Astrocyte of the spinal cord (primary cell): ENCODE measurements at regions not wholly inside any gene's neighbourhood (a gene's known extent, or its start where the extent isn't known, plus 50 kb on each side); places are given as distances from the start of the nearest gene placed in this dataset.

Experiments
- DNase-seq: peaks from one replicate; pipeline ENCODE4 v3.0.0; 2011; ENCODE audit warnings: low read depth, low spot score
- H3K4me3 ChIP-seq: 2 replicates; pipeline ENCODE4 v1.5.1; 2011; ENCODE audit warnings: low read depth, mild to moderate bottlenecking, low read length, moderate library complexity
- CTCF ChIP-seq: IDR thresholded peaks from 2 replicates; pipeline ENCODE4 v1.5.1; 2012; ENCODE audit warnings: low read depth, mild to moderate bottlenecking, low read length, inconsistent platforms
- in situ Hi-C: cut with HindIII; loops from 2 replicates; pipeline ENCODE4 v1.10.0; 2017; ENCODE audit warnings: low sequenced_read_pairs

- in situ Hi-C loops, result no loop called here
- no peak for DNase-seq
- no peak overlapping the region for H3K4me3 ChIP-seq
- no peak for TF ChIP-seq CTCF
Measured at GRCh38 chrX:24410514-24411189, 50.2 kb downstream of the SUPT20HL1 start.

DNA sequence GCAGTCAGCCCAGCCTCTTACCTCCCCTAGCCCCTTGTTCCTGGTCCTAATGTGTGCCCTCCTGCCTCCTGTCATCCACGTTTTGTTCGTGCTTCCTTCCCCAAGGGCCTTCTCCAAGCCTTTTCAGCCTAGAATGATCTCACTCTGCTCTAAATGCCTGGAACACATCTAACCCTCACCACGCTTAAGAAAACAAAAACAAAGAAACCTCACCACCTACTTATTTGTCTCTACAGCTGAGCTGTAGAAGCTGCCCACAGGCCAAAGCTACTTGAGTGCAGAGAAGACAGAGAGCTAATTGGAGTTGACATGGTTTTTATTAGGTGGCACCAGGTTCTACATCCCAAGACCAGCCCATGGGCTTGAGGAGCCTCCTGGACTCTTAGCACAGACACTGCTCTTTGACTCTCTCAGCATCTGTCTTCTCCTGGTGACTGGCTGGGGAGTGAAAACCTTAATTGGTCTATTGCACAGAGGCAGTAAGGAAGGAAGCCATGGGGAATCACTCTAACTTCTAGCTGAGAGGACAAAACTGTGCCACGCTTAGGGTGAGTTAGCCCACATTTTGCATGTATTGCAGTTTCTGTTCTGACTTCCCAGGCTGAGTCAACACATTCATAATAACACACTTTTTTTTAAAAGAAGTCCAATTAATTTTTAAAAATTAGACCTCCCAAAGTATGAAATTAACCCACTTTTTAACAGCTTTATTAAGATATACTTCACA is 52.3 kb upstream of the PDK3 start:
- in situ Hi-C loops, result no loop called here
- peak; percentile 10 for DNase-seq
- no peak for TF ChIP-seq CTCF
- no peak overlapping the region for H3K4me3 ChIP-seq
